RPMI8226 (cell line): ENCODE measurements at regions not wholly inside any gene's neighbourhood (a gene's known extent, or its start where the extent isn't known, plus 50 kb on each side); places are given as distances from the start of the nearest gene placed in this dataset.

Experiments used
- DNase-seq: peaks from one replicate; pipeline ENCODE4 v3.0.0-alpha.2; 2015

DNA sequence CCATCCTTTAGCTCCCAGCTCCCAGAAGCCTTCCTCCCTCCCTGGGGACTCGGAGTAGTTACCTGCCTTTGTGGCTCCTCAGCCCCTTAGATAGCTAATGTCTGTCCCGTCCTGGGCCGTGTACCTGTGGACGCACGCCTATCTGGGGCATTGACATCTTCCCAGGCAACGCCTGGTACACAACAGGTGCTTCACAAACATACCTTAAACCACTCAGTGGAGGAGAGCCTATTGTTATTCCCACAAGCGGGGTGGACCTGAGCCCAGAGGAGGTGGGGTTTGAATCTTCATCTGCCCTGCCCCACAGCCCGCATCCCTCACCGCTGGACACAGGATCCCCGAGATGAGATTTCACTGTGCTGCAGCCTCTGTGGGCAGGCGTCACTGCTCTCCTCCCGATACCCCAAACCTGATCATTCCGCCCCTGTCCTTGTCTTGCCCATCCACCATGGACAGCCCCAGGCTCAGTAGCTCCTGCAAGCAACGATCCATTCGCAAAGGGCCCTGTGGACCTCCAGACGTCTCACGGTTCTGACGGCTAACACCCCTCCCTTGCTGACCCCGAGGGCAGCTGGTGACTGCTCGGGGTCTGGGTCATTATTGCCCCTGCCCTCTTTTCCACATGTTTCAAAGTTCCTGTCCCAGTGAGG lies 73.8 kb upstream of the SHISAL1 start:
- no peak for DNase-seq

DNA sequence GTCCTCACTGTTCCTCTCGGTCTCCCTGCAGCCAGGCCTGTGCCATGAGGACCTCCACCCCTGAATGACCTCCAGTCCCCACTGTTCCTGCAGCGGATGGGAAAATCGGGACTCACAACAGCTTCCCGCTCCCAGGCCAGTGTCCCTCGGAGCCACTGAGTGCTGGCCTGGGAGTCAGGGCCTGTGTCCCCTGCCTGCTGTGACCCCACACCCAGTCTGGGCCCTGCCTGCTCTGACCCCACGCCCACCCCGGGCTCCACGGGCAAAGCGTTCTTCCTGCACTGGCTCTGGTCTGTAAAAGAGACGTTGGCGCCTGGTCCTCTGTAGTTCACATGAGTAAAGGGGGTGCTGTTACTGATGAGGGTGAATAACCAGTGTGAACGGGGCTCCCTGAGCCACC lies 73.0 kb upstream of the SHISAL1 start:
- DNase-seq = no peak

DNA sequence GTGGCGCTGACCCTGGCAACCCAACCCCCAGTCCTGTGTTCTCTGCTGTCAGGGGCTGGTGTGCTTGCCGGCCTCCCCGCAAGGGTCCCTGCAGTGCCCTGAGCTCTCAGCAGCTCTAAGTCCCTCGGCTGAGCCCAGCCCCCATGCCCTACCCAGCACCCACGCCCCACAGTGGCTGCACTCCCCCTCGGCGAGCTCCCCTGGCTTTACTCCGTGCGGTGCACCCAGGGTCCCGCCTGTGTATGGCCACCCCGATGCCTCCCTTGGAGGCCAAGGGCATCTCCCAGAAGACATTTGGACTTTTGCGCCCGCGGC lies 72.5 kb upstream of the SHISAL1 start:
- no peak for DNase-seq

DNA sequence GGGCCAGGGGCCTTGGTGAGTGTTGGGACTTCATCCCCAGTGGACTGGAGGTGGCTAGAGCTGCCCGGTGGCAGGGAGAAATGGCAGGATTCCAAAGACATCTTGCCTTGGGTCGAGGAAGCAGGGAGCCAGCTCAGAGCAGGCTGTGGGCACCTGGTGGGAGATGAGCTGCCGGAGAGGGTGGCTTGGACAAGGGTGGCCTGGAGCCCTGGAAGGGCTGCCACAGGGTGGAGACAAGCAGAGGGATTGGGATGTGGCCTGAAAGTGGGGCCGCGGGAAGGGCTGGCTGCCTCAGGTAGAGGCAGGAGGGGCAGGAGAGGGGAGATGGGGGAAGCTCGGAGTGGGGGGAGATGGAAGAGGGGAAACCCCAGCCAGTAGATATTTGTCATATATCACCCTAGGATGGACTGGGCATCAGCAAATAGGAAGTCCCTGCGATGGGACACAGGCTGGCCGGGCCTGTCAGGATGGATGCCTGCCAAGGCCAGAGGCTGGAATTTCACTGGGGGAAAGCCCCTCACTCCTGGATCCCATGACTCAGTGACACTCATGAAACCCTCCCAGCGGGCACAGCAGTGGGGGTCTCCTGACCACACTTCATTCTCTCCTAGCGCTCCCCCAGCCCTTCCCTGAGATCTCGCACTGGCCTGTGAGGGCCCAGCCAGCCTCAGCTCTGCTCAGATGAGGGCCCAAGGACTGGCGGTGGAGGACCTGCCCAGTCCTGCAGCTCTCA lies 72.0 kb upstream of the SHISAL1 start:
- DNase-seq = no peak

DNA sequence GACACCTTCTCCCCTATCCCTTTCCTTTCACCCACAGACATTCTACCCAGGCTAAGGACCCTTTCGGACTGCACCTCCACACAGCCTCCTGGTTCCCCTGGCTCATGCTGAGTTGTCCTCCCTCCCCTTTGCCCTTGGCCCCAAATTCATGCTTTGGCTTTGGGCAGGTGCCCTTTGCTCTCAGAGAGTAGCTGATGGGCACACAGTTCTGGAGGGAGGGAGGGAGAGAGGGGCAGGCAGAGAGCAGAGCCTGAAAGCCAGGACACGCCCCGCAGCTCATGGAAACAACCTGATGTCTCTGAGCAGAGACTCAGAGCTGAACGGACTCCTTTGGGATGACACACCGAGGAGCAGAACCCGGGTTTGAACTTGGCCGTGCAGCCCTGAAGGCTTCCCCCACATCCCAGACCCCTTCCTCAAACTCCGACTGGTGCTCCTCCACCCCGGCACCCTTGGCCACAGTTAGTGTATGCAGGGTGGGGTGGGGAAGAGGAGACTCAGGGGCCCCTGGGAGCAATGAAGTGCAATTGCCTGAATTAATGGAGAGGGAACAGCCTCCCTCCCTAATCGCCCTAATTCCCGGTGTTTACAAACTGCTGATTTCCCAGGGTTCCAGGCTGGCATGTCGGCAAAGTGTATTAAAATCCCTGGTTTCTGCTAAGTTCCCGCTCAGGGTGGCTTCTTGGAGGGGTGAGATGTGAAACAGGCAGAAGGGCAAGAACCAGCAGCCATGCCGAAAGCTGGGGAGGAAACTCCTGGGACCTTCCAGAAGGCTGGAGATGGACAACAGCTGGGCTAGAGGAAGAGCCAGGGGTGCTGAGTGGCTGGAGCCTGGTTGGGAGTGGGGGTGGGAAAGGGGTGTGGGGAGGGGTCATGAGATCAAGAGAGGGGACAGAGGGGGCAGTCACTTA lies 71.2 kb upstream of the SHISAL1 start:
- no peak for DNase-seq

DNA sequence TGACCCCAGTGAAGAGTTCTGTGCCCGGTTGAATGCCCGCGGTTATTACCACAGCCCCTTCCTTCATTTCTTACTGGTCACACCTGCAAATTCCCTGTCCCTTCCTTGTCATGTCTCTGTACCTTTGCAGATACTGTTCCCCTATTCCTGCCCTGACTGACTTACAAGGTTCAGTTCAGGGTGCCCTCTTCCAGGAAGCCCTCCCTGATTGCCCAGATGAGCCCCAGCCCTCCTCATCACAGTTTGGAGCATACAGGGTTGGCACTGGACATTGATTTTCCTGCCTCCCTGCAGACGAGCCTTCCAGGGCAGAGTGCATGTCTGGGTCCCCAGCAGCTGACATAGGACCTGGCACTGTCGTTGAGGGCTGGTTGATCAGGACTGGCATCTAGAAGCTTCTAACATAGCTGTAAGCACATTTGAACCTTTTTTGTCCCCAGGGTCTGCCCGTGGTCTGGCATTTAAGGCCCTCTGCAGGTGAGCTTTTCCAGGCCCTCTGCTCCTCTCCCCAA lies 70.4 kb upstream of the SHISAL1 start:
- no peak for DNase-seq

DNA sequence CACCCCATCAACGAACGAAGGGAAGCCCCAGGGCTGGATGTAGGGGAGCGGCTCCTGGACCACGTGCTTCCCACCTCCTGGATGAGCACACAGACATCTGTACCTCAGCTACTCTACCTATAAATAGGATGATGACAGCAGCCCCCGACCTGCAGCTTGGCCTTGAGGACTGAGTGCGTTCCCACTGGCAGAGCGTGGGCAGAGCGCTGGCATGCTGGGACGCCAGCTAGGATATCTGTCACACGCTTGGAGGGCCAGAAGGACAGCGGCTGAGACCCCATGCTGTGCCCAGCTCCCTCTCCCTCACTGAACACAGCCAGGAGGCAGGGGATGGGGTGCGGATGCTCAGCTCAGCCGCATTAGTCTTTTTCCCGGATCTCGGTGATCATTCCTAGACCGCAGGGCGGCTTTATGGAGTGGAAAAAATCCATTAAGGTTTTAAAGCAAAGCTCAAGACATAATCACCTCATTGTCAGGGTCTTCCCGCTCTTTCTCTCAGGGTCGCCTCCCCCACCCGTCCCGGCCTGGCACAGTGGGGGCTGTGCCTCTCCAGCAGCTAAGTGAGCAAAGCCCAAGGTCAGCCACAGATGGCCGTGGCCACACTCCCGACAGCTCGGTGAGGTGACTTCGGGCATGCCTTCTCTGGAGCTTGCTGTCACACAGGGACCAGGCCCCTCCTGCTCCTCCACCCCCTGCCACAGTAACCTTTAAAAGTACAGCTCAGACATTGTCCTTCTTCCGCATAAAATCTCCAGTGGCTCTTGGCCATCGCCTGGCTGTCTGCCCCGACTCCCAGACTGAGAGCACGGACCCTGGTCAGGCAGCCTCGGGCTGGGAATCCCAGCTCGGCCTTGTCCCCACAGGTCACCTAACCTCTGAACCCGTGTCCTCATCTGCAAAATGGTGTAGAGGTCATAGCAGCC lies 69.6 kb upstream of the SHISAL1 start:
- DNase-seq = no peak

DNA sequence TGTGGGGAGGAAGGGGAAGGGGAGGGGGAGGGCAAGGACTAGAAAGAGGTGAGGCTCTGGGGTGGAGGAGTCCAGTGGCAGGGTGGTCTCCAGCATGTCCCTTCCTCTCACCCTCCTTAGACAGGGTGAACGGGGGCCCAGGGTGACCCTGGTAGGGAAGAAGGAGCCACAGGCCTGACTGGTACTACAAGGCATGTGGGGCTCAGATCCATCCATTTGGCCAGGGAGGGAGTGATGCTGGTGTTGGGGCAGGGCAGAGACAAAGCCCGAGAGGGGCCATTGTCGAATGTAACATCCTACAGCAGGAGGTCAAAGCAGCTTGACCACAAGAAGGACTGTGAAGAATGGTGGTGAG lies 69.0 kb upstream of the SHISAL1 start:
- DNase-seq = no peak

DNA sequence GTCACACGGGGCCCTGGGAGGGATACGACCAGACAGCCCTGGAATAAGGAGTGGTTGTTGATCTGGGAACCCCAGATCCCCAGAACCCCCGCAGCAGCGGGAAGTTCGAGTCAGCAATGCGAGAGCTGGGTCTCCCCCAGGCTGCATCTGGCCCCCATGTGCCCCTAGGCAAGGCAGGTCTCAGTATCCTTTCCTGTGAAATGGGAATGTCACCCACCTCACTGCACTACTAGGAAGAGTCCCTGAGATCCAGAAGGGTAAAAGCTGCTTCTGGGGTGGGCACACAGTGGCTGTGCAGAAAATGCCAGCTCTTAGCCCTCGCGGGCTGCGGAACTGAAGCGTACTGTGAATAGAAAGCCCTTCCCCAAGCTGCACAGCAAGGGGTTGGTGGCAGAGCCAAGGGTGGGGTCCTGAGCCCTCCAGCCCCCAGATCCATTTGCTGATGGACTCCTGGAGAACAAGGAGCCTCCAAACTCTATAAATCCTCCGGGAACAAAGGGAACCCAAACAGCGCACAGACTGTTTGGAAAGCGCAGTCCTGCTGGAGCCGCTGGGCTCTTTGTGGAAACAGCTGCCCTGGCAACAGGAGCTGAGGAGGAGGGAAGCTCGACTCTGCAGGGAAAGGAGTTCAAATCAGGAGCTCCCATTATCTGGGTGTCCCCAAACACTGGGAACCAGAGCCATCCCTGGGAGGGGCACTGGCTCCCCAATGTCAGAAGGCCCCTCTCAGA lies 68.2 kb upstream of the SHISAL1 start:
- no peak for DNase-seq

DNA sequence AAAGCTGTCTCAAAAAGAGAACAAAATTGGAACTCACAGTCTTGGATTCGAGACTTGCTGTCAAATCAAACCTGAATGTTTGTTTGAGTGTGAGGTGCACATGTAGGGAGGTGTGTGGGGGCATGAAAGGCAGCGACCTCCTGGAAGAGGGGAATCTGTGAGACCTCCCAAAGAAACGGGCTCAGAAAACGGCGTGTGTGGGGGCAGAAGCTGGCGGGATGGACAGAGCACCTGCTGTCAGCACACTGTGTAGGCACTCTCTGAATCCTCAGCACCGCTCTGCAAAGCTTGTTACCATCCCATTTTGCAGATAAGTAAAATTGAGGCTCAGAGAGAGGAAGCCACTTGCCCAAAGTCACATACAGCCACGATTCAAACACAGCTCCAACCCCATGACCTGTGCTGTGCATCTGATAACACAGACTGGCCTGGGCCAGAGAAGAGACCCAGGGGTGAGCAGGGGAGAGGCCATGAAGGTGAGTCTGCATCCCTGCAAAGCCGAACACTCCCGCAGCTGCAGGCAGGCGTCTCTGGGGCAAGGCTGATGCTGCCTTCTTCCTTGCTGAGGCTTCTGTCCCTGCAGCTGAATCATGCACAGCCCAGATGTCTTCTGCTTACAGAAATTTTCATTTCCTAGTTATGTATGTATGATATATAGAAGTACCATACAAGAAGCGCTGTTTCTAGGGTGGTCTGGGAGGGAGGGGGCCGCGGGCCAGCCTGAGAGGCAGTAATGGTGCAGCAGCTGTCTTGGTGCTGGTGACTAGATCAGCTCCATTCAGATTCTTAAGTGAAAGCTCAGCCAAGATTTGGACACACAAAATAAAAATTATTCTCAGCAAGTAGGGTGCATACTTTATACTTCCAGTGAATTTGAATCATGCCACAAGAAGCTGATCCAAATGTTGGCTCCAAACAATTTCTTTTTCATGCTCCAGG lies 67.3 kb upstream of the SHISAL1 start:
- peak; percentile 35 for DNase-seq

DNA sequence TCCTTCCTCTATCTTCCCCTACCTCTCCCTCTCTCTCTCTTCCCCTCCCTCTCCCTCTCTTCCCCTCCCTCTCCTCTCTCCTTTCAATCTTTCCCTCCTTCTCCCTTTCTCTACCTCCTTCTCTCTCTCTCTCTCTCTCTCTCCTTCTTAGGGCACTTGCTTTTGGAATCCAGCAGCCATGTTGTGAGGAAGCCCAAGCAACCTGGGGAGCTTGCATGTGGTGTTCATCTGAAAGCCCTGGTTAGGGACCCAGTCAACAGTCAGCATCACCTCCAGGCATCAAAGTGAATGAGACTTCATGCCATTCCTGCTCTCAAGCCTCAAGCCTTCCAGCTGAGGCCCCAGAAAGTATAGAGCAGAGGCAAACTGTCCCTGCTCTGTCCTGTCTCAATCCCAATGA lies 65.6 kb upstream of the SHISAL1 start:
- no peak for DNase-seq

DNA sequence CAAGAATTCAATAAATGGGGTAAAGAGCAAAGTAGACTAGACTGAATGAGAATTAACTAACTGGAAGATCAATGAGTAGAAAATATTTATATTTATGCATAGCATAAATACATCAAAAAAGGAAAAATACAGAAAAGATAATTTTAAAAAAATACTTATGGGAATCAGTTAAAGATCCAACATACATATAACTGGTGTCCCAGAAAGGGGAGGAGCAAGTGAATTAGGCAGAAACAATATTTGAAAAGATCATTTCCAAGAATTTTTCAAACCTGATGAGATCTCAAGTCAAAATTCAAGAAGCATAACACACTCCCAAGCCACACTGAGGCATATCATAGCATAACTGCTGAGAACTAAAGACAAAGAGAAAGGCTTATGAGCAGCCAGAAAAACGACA lies 62.7 kb upstream of the SHISAL1 start:
- DNase-seq = no peak

DNA sequence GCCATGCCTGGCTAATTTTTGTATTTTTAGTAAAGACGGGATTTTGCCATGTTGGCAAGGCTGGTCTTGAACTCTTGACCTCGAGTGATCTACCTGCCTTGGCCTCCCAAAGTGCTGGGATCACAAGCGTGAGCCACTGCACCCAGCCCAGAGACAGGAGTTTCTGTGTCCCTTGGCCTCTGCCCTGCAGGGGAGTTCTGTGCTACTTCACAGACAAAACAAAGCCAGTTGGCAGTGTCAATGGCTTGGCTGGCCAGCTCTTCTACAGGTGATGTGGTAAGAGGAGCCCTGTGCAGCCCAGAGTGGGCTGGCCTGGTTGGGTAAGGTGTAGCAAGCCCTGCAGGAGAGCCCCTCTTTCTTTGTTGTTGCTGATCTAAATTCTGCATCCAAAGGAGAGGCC lies 60.5 kb upstream of the SHISAL1 start:
- DNase-seq = no peak

DNA sequence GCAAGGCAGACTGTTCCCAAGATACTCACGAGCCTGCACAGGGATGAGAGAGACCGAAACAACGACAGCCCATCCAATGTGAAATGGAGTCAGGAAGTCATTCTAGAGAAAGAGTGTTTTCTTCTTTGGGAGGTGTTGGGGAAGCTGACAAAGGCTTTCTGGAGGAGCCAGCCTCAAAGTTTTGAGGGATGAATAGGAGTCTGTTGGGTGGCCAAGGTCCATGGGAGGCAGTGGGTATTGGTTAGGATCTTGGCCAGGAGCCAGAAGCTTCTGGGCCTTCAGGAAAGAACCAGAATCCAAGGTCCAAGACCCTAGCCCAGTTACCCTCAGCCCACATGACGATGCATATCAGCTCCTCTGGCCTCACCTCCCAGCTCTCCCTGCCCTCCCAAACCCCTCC lies 59.9 kb upstream of the SHISAL1 start:
- no peak for DNase-seq

DNA sequence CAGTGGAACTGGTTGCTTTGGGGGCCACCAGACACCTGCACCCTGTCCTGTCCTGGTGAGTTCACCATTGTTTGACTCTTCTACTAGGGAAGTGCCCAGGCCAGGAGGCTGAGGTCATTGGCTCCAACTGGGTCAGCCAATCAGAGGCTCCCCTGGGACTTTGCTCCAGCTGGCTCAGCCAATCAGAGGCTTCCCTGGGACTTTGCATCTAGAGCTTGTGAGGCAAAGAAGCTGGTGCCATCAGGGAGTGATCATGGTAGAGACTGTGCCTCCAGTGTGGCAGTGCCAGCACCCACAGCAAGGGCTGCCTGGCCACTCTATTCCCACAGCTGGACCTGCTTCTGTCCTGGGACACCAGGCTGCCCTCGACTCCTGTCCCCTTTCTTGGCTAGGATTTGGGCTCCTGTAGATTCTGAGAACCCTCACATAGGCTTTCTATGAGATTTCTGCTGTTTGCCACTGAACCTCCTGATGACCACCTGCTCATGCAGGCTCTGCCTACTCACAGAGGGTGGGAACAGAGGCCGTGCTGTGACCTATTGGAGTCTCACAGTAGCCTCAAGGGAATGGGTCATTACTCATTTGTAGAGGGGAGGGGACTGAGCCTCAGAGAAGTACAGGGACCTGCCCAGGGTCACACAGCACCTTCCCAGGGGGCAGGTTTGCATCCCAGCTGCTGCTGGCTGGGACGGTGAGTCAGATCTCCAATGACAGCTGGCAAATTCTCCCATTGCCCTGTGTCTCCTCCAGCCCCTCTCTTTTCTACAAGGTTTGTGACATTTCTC lies 59.2 kb upstream of the SHISAL1 start:
- no peak for DNase-seq

DNA sequence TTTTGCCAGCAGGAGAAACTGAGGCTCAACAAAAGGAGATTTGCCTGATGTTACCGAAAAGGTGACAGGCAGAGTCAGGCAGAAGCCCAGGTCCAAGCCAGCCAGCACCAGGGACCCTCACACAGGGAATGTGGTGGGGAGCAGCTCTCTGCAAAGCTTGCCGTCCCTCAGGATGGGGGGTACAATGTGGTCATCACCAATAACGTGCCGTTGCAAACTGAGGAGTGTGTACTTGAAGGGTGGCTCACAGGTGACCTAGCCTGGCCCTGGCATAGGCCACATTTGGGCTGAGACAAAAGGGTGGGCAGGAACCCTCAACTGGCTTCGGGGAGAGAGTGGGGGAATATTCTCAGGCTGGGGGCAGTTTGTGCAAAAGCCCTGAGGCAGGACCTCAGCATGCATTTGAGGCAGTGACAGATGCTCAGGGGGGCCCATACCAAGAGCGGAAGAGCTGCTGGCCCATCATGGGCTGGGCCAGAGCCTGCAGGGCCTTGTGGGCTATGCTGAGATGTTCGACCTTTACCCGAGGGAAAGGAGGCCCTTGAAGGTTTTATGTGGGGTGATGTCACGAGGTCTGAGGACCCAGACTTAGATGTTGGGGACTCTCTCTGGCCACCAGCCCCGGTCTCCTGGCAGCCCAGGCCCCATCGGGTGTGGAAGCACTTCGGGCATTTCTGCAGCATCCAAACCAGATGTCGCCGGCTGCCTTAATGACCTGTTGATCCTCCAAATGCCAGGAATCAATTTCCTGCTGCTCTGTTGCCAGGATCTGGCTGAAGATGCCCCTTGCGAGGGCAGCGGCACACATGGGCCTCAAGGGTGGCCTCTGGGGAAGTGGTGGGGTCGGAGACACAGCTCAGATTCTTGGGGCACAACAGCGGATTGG lies 57.4 kb upstream of the SHISAL1 start:
- DNase-seq = no peak

DNA sequence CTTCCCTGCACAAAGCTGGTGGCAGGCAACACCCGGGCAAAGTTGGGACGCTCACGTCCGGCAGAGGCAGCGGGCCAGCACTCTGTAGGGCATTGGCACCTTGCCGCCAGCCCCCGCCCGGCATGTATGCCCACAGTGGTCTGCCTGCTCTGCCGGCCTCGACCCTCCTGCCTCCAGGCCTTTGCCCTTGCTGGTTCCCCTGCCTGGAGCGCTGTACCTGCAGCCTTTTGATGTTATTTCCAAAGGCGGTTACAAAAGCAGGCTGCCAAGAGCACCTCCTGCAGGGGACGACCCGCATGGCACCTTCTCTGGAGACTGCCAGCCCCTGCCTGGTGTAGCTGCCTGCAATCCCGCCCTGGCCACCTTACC lies 56.5 kb upstream of the SHISAL1 start:
- DNase-seq = peak; percentile 29

DNA sequence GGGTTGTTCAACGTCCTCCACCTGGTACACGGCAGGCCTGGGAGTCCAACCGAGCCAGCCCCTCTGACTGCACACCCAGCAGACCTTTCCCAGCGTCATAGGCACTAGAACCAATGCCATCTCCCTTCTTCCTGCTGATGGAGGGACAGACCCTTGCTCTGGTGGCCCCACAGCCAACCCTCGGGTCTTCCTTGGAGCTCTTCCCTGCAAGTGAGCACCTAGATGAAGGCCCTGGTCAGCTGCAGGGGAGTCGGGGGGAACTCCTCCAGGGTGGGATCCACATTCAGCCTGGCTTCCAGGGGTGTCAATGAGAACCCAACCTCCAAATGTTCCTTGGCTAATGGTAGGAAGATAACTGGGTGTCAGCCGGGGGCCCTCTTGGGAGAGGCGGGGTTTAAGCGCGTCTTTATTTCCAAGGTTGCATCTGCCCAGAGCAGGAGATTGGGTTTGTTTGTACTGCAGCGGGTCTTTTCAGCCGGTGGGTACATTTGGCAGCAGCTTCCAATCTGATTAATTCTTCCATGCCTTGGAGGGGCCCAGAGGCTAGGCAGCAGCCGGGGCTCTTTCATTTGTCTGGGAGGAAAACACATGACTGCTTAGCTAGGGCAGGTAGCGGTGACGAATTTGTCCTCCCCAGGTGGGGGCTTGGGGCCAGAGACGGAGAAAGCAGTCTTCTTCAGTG lies 56.0 kb upstream of the SHISAL1 start:
- DNase-seq = no peak
